PFSK-1 (cell line): ENCODE measurements at regions not wholly inside any gene's neighbourhood (a gene's known extent, or its start where the extent isn't known, plus 50 kb on each side); places are given as distances from the start of the nearest gene placed in this dataset.

ENCODE experiments used
- POLR2AphosphoS5 ChIP-seq: IDR thresholded peaks from 2 replicates; pipeline ENCODE4 v1.6.1; 2012; ENCODE audit warnings: low read depth, mild to moderate bottlenecking, control low read depth, low read length, moderate library complexity
- TAF1 ChIP-seq: IDR thresholded peaks from 2 replicates; pipeline ENCODE4 v1.6.1; 2012; ENCODE audit warnings: low read length, control low read depth, borderline replicate concordance; ENCODE audit not compliant: insufficient read depth

DNA sequence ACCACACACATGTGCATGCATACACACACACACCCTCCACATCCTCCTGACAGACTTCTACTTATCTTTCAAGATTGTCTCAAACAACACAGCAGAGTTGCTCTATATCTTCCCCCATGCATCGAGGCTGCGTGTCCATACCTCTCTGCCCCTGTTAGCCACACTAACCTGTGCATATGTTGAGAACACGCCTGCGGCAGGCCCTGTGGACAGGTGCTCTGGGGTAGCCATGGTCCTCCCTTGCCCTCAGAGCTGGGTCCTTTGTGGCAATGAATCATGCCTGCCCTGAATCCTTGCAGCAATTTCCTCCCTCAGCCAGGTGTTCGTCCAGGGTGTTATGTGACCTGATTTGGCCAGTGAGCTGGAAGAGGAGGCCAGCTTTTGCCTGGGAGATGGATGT is 213.3 kb downstream of the KATNAL1 start:
- TF ChIP-seq TAF1 (no peak), POLR2AphosphoS5 (no peak)
